ENCODE measurements at regions not wholly inside any gene's neighbourhood (a gene's known extent, or its start where the extent isn't known, plus 50 kb on each side); places are given as distances from the start of the nearest gene placed in this dataset.

GRCh38 chr2:41061356-41061755 lies 609.5 kb upstream of the SLC8A1 start:
- TF ChIP-seq CTCF (conservative IDR thresholded peaks at IDR 0.05) (no peak), EZH2 (IDR thresholded peaks at IDR 0.05; ENCODE audit: low read depth) (no peak)

Measured in PC-9 (cell line).